Thymus (tissue), 11 donors: ENCODE measurements at regions not wholly inside any gene's neighbourhood (a gene's known extent, or its start where the extent isn't known, plus 50 kb on each side); places are given as distances from the start of the nearest gene placed in this dataset.
A peak's percentile ranks its signal among the peaks of the same experiment; 100 is the strongest.
"Not testable (repeated sequence)": the region's sequence is repeated elsewhere in the genome, so short reads cannot be mapped to it uniquely, and the experiment has no call there.

Experiments used
- DNase-seq, 9 donors: peaks; one replicate each; pipeline ENCODE4 v3.0.0-alpha.2; 2013; ENCODE audit warnings: low spot score in 9 of 9, low read depth in 6 of 9, missing footprints in 1 of 9
- H3K27ac ChIP-seq, 2 donors: one replicate each; pipeline ENCODE4 v1.5.1; 2013; ENCODE audit warnings: control low read depth in 1 of 2, low read depth in 1 of 2, low read length in 1 of 2, mild to moderate bottlenecking in 1 of 2, moderate library complexity in 1 of 2
- H3K27me3 ChIP-seq, 2 donors: one replicate each; pipeline ENCODE4 v1.5.1; 2013; ENCODE audit warnings: low read length in 1 of 2; ENCODE audit not compliant: control insufficient read depth in 2 of 2, insufficient read depth in 1 of 2
- H3K36me3 ChIP-seq, 2 donors: one replicate each; pipeline ENCODE4 v1.5.1; 2013; ENCODE audit warnings: low read length in 1 of 2, mild to moderate bottlenecking in 1 of 2, moderate library complexity in 1 of 2; ENCODE audit not compliant: control insufficient read depth in 2 of 2, insufficient read depth in 2 of 2
- H3K4me1 ChIP-seq, 2 donors: one replicate each; pipeline ENCODE4 v1.5.1; 2013; ENCODE audit warnings: low read length in 2 of 2; ENCODE audit not compliant: control insufficient read depth in 2 of 2, insufficient read depth in 2 of 2
- H3K4me3 ChIP-seq, 2 donors: one replicate each; pipeline ENCODE4 v1.5.1; 2013; ENCODE audit warnings: low read length in 2 of 2, control low read depth in 1 of 2, mild to moderate bottlenecking in 1 of 2
- H3K9me3 ChIP-seq, 2 donors: one replicate each; pipeline ENCODE4 v1.5.1; 2013; ENCODE audit warnings: low read length in 1 of 2, mild to moderate bottlenecking in 1 of 2; ENCODE audit not compliant: control insufficient read depth in 2 of 2, insufficient read depth in 1 of 2
- WGBS: extraction: QIAGEN DNeasy Blood & Tissue Kit; methylation state at CpG from one replicate; pipeline ENCODE4 v1.1.7; 2013; 5-methylcytosine and 5-hydroxymethylcytosine counted together
- donor health status: healthy.

- peak in 1 of 9 donors; percentile 42 for DNase-seq
- Histone ChIP-seq H3K4me1 (peaks cover 68 to 99% of the 10 kb centered on the region in 2 donors), H3K27ac (peak overlapping the region in 1 of 2 donors; percentile 98), H3K9me3 (peaks cover 0 to 18% of the 10 kb centered on the region in 2 donors)
- WGBS: 82% methylated on average over 9 of the region's 11 CpGs
- not testable (repeated sequence) for H3K27me3 ChIP-seq, H3K36me3 ChIP-seq, H3K4me3 ChIP-seq
Measured at GRCh38 chr16:85451142-85451541, 162.0 kb upstream of the GSE1 start.

- WGBS: 79% methylated on average over 28 of the region's 32 CpGs
Measured at GRCh38 chr16:85451641-85452363, 161.3 kb upstream of the GSE1 start.

GRCh38 chr16:85452364-85453193, 160.5 kb upstream of the GSE1 start:
- 80% methylated on average over 20 of the region's 20 CpGs for WGBS
- Histone ChIP-seq H3K9me3 (peaks cover 0 to 18% of the 10 kb centered on the region in 2 donors), H3K36me3 (no peaks in the 10 kb centered on the region), H3K4me3 (no peak overlapping the region), H3K27me3 (no peaks in the 10 kb centered on the region), H3K4me1 (peaks cover 56 to 99% of the 10 kb centered on the region in 2 donors), H3K27ac (peak overlapping the region in 1 of 2 donors; percentile 58)
- DNase-seq: no peak

More at GRCh38 chr16:85451641-85452363, 161.3 kb upstream of the GSE1 start:
- H3K4me1 ChIP-seq: peaks cover 64 to 99% of the 10 kb centered on the region in 2 donors
- H3K27ac ChIP-seq: peak overlapping the region; percentile 36 to 75
- no peaks in the 10 kb centered on the region for H3K27me3 ChIP-seq
- H3K9me3 ChIP-seq: peaks cover 0 to 18% of the 10 kb centered on the region in 2 donors
- no peak overlapping the region for H3K4me3 ChIP-seq
- DNase-seq: peak in 1 of 9 donors; percentile 48
- no peaks in the 10 kb centered on the region for H3K36me3 ChIP-seq

GRCh38 chr16:85453194-85453678, 159.9 kb upstream of the GSE1 start:
- WGBS: 66% methylated on average over 14 of the region's 14 CpGs
- Histone ChIP-seq H3K4me3 (no peak overlapping the region), H3K27me3 (no peaks in the 10 kb centered on the region), H3K36me3 (no peaks in the 10 kb centered on the region), H3K9me3 (peaks cover 0 to 18% of the 10 kb centered on the region in 2 donors), H3K4me1 (peaks cover 52 to 99% of the 10 kb centered on the region in 2 donors), H3K27ac (peak overlapping the region in 1 of 2 donors; percentile 58)
- no peak for DNase-seq

- no peaks in the 10 kb centered on the region for H3K36me3 ChIP-seq
- no peaks in the 10 kb centered on the region for H3K27me3 ChIP-seq
- WGBS: 23% methylated on average over 10 of the region's 10 CpGs
- DNase-seq: peak in 2 of 9 donors; percentile 58 to 73
- H3K4me1 ChIP-seq: peaks cover 53 to 99% of the 10 kb centered on the region in 2 donors
- peak overlapping the region in 1 of 2 donors; percentile 58 for H3K27ac ChIP-seq
- peaks cover 0 to 18% of the 10 kb centered on the region in 2 donors for H3K9me3 ChIP-seq
- H3K4me3 ChIP-seq: no peak overlapping the region
Measured at GRCh38 chr16:85453703-85454102, 159.4 kb upstream of the GSE1 start.

GRCh38 chr16:85454171-85454872, 158.8 kb upstream of the GSE1 start:
- WGBS: 95% methylated on average over 22 of the region's 22 CpGs
- no peaks in the 10 kb centered on the region for H3K27me3 ChIP-seq
- H3K4me1 ChIP-seq: peaks cover 46 to 99% of the 10 kb centered on the region in 2 donors
- H3K4me3 ChIP-seq: no peak overlapping the region
- H3K27ac ChIP-seq: peak overlapping the region in 1 of 2 donors; percentile 58
- H3K36me3 ChIP-seq: no peaks in the 10 kb centered on the region
- no peak for DNase-seq
- peaks cover 0 to 13% of the 10 kb centered on the region in 2 donors for H3K9me3 ChIP-seq

- Histone ChIP-seq H3K27ac (peak overlapping the region in 1 of 2 donors; percentile 58), H3K4me1 (peaks cover 47 to 99% of the 10 kb centered on the region in 2 donors), H3K9me3 (peaks cover 0 to 13% of the 10 kb centered on the region in 2 donors), H3K27me3 (peaks cover 0 to 1% of the 10 kb centered on the region in 2 donors), H3K4me3 (no peak overlapping the region), H3K36me3 (no peaks in the 10 kb centered on the region)
- no peak for DNase-seq
- 66% methylated on average over 12 of the region's 12 CpGs for WGBS
Measured at GRCh38 chr16:85455534-85455933, 157.6 kb upstream of the GSE1 start.

GRCh38 chr16:85457366-85457765, 155.8 kb upstream of the GSE1 start:
- Histone ChIP-seq H3K4me1 (peaks cover 55 to 100% of the 10 kb centered on the region in 2 donors), H3K9me3 (peaks cover 0 to 5% of the 10 kb centered on the region in 2 donors), H3K27ac (no peak overlapping the region), H3K27me3 (peaks cover 0 to 8% of the 10 kb centered on the region in 2 donors), H3K36me3 (no peaks in the 10 kb centered on the region), H3K4me3 (no peak overlapping the region)
- WGBS: 94% methylated on average over 7 of the region's 7 CpGs
- no peak for DNase-seq
